ENCODE measurements at regions not wholly inside any gene's neighbourhood (a gene's known extent, or its start where the extent isn't known, plus 50 kb on each side); places are given as distances from the start of the nearest gene placed in this dataset.
A peak's percentile ranks its signal among the peaks of the same experiment; 100 is the strongest.

- Histone ChIP-seq H3K4me1 (ENCODE audit: low read depth) (no peaks in the 10 kb centered on the region), H3K36me3 (ENCODE audit: low read depth) (no peaks in the 10 kb centered on the region), H3K9me3 (no peaks in the 10 kb centered on the region), H3K4me3 (no peak overlapping the region)
- TF ChIP-seq CTCF (IDR thresholded peaks at IDR 0.05) = no peak
- ATAC-seq (no peak), DNase-seq (no peak)
- intact Hi-C loops (cut with DNase I, micrococcal nuclease) = no loop called here
Measured at GRCh38 chr13:40385858-40386180, 280.6 kb downstream of the FOXO1 start.

GRCh38 chr13:40386586-40386985, 279.9 kb downstream of the FOXO1 start:
- ATAC-seq = no peak
- Histone ChIP-seq H3K4me1 (ENCODE audit: low read depth) (no peaks in the 10 kb centered on the region), H3K9me3 (no peaks in the 10 kb centered on the region), H3K4me3 (no peak overlapping the region), H3K36me3 (ENCODE audit: low read depth) (no peaks in the 10 kb centered on the region)
- no peak for TF ChIP-seq CTCF (IDR thresholded peaks at IDR 0.05)
- DNase-seq = no peak
- intact Hi-C loops (cut with DNase I, micrococcal nuclease) = no loop called here

- DNase-seq = no peak
- intact Hi-C loops (cut with DNase I, micrococcal nuclease) = no loop called here
Measured at GRCh38 chr13:40387775-40388174, 278.7 kb downstream of the FOXO1 start.

GRCh38 chr13:40388617-40389016, 277.8 kb downstream of the FOXO1 start:
- peak; percentile 54 to 81 (median 57) for DNase-seq
- H3K4me3 ChIP-seq = no peak overlapping the region
- H3K4me1 ChIP-seq (ENCODE audit: low read depth) = no peaks in the 10 kb centered on the region
- H3K9me3 ChIP-seq = no peaks in the 10 kb centered on the region
- ATAC-seq = peak; percentile 96
- TF ChIP-seq CTCF (IDR thresholded peaks at IDR 0.05) = no peak
- H3K36me3 ChIP-seq (ENCODE audit: low read depth) = no peaks in the 10 kb centered on the region
- intact Hi-C loops (cut with DNase I, micrococcal nuclease) = no loop called here

More at GRCh38 chr13:40387775-40388174, 278.7 kb downstream of the FOXO1 start:
- H3K36me3 ChIP-seq (ENCODE audit: low read depth) = no peaks in the 10 kb centered on the region
- ATAC-seq = no peak
- H3K4me3 ChIP-seq = no peak overlapping the region
- no peak for TF ChIP-seq CTCF (IDR thresholded peaks at IDR 0.05)
- no peaks in the 10 kb centered on the region for H3K9me3 ChIP-seq
- no peaks in the 10 kb centered on the region for H3K4me1 ChIP-seq (ENCODE audit: low read depth)

- H3K36me3 ChIP-seq (ENCODE audit: low read depth) = no peaks in the 10 kb centered on the region
- peak; percentile 72 for ATAC-seq
- DNase-seq = no peak
- H3K4me3 ChIP-seq = no peak overlapping the region
- no peaks in the 10 kb centered on the region for H3K9me3 ChIP-seq
- no peak for TF ChIP-seq CTCF (IDR thresholded peaks at IDR 0.05)
- H3K4me1 ChIP-seq (ENCODE audit: low read depth) = no peaks in the 10 kb centered on the region
- intact Hi-C loops (cut with DNase I, micrococcal nuclease) = no loop called here
Measured at GRCh38 chr13:40389081-40389641, 277.3 kb downstream of the FOXO1 start.

- intact Hi-C loops (cut with DNase I, micrococcal nuclease) = no loop called here
- H3K9me3 ChIP-seq = no peaks in the 10 kb centered on the region
- no peak overlapping the region for H3K4me3 ChIP-seq
- no peak for ATAC-seq
- TF ChIP-seq CTCF (IDR thresholded peaks at IDR 0.05) = no peak
- DNase-seq = no peak
- no peaks in the 10 kb centered on the region for H3K36me3 ChIP-seq (ENCODE audit: low read depth)
- H3K4me1 ChIP-seq (ENCODE audit: low read depth) = no peaks in the 10 kb centered on the region
Measured at GRCh38 chr13:40390401-40390916, 276.0 kb downstream of the FOXO1 start.

All from mucosa of descending colon (tissue), 3 donors.